Lower lobe of right lung (tissue), 2 donors: ENCODE measurements at regions not wholly inside any gene's neighbourhood (a gene's known extent, or its start where the extent isn't known, plus 50 kb on each side); places are given as distances from the start of the nearest gene placed in this dataset.

ENCODE experiments used
- ATAC-seq, 2 donors: fragments of 200-7000 bp; cut with Tn5 transposase; one replicate each; pipeline ENCODE4 v1.9.1; 2020 to 2022; ENCODE audit warnings: mild to moderate bottlenecking in 2 of 2, moderate library complexity in 2 of 2
- DNase-seq: peaks from one replicate; pipeline ENCODE4 v3.0.0-alpha.2; 2020
- H3K27ac ChIP-seq: fragments of 200-600 bp; one replicate; pipeline ENCODE4 v1.8.0; 2022
- H3K27me3 ChIP-seq: fragments of 200-600 bp; one replicate; pipeline ENCODE4 v1.8.0; 2022; ENCODE audit warnings: low read depth
- H3K36me3 ChIP-seq: fragments of 200-600 bp; one replicate; pipeline ENCODE4 v1.8.0; 2022; ENCODE audit warnings: mild to moderate bottlenecking
- H3K4me1 ChIP-seq: fragments of 200-600 bp; one replicate; pipeline ENCODE4 v1.8.0; 2022
- H3K4me3 ChIP-seq: fragments of 200-600 bp; one replicate; pipeline ENCODE4 v1.8.0; 2022; ENCODE audit warnings: mild to moderate bottlenecking
- H3K9me3 ChIP-seq: fragments of 200-600 bp; one replicate; pipeline ENCODE4 v1.8.0; 2022
- CTCF ChIP-seq: fragments of 200-600 bp; IDR thresholded peaks from one replicate; pipeline ENCODE4 v1.8.0; 2022; ENCODE audit warnings: antibody characterized with exemption, mild to moderate bottlenecking
- intact Hi-C: fragments of 100-400 bp; cut with DNase I; formaldehyde crosslinking; loops from one replicate; pipeline ENCODE4 v1.11.0; 2022
- donor health status: DM: no; HTN: yes; CAD: no; lungs with severe emphysema.

GRCh38 chrX:128714425-128714824 lies 662.2 kb upstream of the ACTRT1 start:
- intact Hi-C loops = no loop called here
- Histone ChIP-seq H3K27ac (no peak overlapping the region), H3K27me3 (no peaks in the 10 kb centered on the region), H3K9me3 (no peaks in the 10 kb centered on the region), H3K4me3 (no peak overlapping the region), H3K4me1 (no peaks in the 10 kb centered on the region), H3K36me3 (no peaks in the 10 kb centered on the region)
- ATAC-seq (no peak), DNase-seq (no peak)
- TF ChIP-seq CTCF = no peak

DNA sequence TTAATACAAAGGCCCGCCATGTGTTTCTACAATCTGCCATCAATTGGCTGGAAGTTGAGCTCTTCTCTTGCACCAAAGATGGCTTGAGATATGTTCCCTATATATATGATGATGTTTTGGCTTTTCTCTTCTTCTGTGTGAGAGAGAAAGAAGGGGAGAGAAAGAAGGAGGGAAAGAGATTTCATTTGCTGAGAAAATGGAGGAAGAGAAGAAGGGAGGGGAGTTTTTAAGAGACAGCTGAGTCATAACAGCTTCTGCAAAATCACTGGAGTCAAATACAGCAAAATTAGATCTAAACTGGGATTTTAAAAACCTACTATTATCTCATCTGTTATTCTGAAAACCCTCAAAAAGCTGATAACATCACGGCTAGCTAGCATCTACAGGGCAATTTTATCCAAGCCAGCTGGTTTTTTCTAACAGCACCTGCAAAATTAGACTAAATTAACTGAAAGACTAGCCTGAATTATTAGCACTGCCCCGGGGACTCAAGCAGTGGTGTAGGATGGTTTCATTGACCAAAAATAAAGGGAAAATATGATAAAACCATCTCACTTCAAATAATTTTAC lies 647.6 kb upstream of the ACTRT1 start:
- DNase-seq = no peak
- Histone ChIP-seq H3K36me3 (no peaks in the 10 kb centered on the region), H3K9me3 (no peaks in the 10 kb centered on the region), H3K4me1 (no peaks in the 10 kb centered on the region), H3K27me3 (no peaks in the 10 kb centered on the region), H3K4me3 (no peak overlapping the region), H3K27ac (no peak overlapping the region)
- intact Hi-C loops = no loop called here
- no peak for TF ChIP-seq CTCF
- no peak for ATAC-seq

DNA sequence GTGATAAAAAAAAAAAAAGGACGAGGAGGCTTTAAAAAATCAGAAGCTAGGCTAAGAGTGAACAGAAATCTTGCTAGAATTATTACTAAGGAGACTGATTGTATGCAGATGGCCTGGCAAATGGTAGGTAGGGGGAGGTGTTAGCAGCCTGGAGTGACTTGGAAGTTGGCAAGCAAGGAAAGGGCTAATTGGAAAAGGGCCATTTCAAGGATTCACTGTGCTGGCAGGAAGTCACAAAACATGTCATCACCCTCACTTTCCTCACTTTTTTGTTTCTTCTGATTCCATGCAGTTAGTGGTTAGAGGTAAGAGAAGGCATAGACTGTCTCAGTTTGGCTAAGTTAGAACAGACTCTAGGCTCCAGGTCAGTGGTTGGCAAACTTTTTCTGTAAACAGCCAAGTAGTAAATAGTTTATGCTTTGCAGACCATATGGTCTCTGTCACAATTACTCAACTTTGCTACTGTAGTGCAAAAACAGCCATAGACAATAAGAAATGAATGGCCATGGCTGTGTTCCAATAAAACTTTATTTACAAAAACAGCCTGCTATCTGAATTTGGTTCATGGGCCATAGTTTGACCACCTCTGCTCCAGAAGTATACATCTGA lies 646.5 kb upstream of the ACTRT1 start:
- H3K4me3 ChIP-seq = no peak overlapping the region
- no peaks in the 10 kb centered on the region for H3K9me3 ChIP-seq
- no peaks in the 10 kb centered on the region for H3K27me3 ChIP-seq
- no peaks in the 10 kb centered on the region for H3K36me3 ChIP-seq
- TF ChIP-seq CTCF = no peak
- no peaks in the 10 kb centered on the region for H3K4me1 ChIP-seq
- no peak overlapping the region for H3K27ac ChIP-seq
- intact Hi-C loops = no loop called here
- ATAC-seq = no peak
- no peak for DNase-seq

- Histone ChIP-seq H3K27me3 (no peaks in the 10 kb centered on the region), H3K27ac (no peak overlapping the region), H3K36me3 (no peaks in the 10 kb centered on the region), H3K4me1 (no peaks in the 10 kb centered on the region), H3K9me3 (no peaks in the 10 kb centered on the region), H3K4me3 (no peak overlapping the region)
- no peak for TF ChIP-seq CTCF
- DNase-seq (no peak), ATAC-seq (no peak)
- intact Hi-C loops = no loop called here
Observed at GRCh38 chrX:128691872-128692271, 639.7 kb upstream of the ACTRT1 start.

- Histone ChIP-seq H3K27me3 (no peaks in the 10 kb centered on the region), H3K4me3 (no peak overlapping the region), H3K4me1 (no peaks in the 10 kb centered on the region), H3K9me3 (no peaks in the 10 kb centered on the region), H3K36me3 (no peaks in the 10 kb centered on the region), H3K27ac (no peak overlapping the region)
- TF ChIP-seq CTCF = no peak
- intact Hi-C loops = no loop called here
- DNase-seq (no peak), ATAC-seq (no peak)
Observed at GRCh38 chrX:128685387-128685786, 633.2 kb upstream of the ACTRT1 start.
